ENCODE measurements at regions not wholly inside any gene's neighbourhood (a gene's known extent, or its start where the extent isn't known, plus 50 kb on each side); places are given as distances from the start of the nearest gene placed in this dataset.

DNA sequence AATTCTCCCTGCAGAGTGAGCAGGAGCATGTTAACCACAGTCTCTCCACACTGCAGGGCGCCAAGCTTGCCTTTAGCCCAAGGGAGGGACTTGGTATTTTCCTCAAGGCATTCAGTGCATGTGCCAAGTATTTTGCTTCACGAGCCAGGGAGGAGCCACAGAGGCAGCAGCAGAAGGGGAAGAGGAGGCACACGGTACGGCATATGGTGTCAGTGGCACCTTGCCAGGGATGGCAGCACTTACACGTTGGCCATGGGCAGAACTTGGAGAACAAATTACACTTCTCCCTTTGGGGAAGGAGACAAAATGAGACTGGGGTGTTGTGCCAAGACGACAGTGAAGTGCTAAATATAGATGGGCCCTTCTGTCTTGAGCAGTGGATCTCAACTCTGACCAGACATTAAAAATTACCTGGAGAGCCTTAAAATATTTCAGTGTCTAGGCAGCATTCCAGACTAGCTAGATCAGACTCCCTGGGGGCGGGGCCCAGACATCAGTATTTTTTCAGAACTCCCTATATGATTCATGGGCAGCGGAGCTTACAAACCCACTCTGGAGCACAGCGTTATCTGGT is 155.8 kb downstream of the DRD1 start:
- no peak for TF ChIP-seq ZFP3 (CRISPR knock-in tag; IDR thresholded peaks at IDR 0.05)
- TF ChIP-seq ZNF70 (CRISPR knock-in tag; IDR thresholded peaks at IDR 0.05) = no peak
- no peak for TF ChIP-seq CSDC2 (CRISPR knock-in tag; IDR thresholded peaks at IDR 0.05)
- no peak for TF ChIP-seq BACH2 (CRISPR knock-in tag; IDR thresholded peaks at IDR 0.05; ENCODE audit: borderline replicate concordance)
- TF ChIP-seq SNAI2 (CRISPR knock-in tag; IDR thresholded peaks at IDR 0.05) = no peak
- TF ChIP-seq PPARA (CRISPR knock-in tag; IDR thresholded peaks at IDR 0.05; ENCODE audit: borderline replicate concordance) = no peak
- no peak for TF ChIP-seq TCF4 (CRISPR knock-in tag; IDR thresholded peaks at IDR 0.05; ENCODE audit: borderline replicate concordance)
- no peak for TF ChIP-seq ZNF565 (CRISPR knock-in tag; conservative IDR thresholded peaks at IDR 0.05; ENCODE audit: low read depth)
- TF ChIP-seq, protein P1, sequence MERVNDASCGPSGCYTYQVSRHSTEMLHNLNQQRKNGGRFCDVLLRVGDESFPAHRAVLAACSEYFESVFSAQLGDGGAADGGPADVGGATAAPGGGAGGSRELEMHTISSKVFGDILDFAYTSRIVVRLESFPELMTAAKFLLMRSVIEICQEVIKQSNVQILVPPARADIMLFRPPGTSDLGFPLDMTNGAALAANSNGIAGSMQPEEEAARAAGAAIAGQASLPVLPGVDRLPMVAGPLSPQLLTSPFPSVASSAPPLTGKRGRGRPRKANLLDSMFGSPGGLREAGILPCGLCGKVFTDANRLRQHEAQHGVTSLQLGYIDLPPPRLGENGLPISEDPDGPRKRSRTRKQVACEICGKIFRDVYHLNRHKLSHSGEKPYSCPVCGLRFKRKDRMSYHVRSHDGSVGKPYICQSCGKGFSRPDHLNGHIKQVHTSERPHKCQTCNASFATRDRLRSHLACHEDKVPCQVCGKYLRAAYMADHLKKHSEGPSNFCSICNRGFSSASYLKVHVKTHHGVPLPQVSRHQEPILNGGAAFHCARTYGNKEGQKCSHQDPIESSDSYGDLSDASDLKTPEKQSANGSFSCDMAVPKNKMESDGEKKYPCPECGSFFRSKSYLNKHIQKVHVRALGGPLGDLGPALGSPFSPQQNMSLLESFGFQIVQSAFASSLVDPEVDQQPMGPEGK (CRISPR knock-in tag; IDR thresholded peaks at IDR 0.05; ENCODE audit: borderline replicate concordance) = no peak
- TF ChIP-seq ISL1 (CRISPR knock-in tag; IDR thresholded peaks at IDR 0.05) = no peak
- TF ChIP-seq ZC3H10 (CRISPR knock-in tag; IDR thresholded peaks at IDR 0.05) = no peak
